ENCODE measurements at regions not wholly inside any gene's neighbourhood (a gene's known extent, or its start where the extent isn't known, plus 50 kb on each side); places are given as distances from the start of the nearest gene placed in this dataset.

- DNase-seq (ENCODE audit: low spot score), result no peak
These were observed 86.1 kb upstream of the CD83 start for GRCh38 chr6:14031516-14031915.

- peak; percentile 9 for DNase-seq (ENCODE audit: low spot score)
These were observed 82.3 kb upstream of the CD83 start for GRCh38 chr6:14035071-14035847.

GRCh38 chr6:14035874-14036273 is 81.7 kb upstream of the CD83 start:
- DNase-seq (ENCODE audit: low spot score), result no peak

- no peak for DNase-seq (ENCODE audit: low spot score)
These were observed 80.7 kb upstream of the CD83 start for GRCh38 chr6:14036911-14037310.

- no peak for DNase-seq (ENCODE audit: low spot score)
These were observed 79.9 kb upstream of the CD83 start for GRCh38 chr6:14037402-14038277.

GRCh38 chr6:14038467-14039437 is 78.8 kb upstream of the CD83 start:
- DNase-seq (ENCODE audit: low spot score), result no peak

- no peak for DNase-seq (ENCODE audit: low spot score)
These were observed 77.5 kb upstream of the CD83 start for GRCh38 chr6:14040042-14040441.

GRCh38 chr6:14046476-14047068 is 71.0 kb upstream of the CD83 start:
- peak; percentile 57 for DNase-seq (ENCODE audit: low spot score)

- DNase-seq (ENCODE audit: low spot score), result no peak
These were observed 70.3 kb upstream of the CD83 start for GRCh38 chr6:14047151-14047740.

GRCh38 chr6:14048837-14049236 is 68.7 kb upstream of the CD83 start:
- no peak for DNase-seq (ENCODE audit: low spot score)

GRCh38 chr6:14051355-14051754 is 66.2 kb upstream of the CD83 start:
- no peak for DNase-seq (ENCODE audit: low spot score)

- DNase-seq (ENCODE audit: low spot score), result no peak
These were observed 63.8 kb upstream of the CD83 start for GRCh38 chr6:14053811-14054210.

GRCh38 chr6:14055541-14055940 is 62.0 kb upstream of the CD83 start:
- no peak for DNase-seq (ENCODE audit: low spot score)

GRCh38 chr6:14058029-14058695 is 59.4 kb upstream of the CD83 start:
- DNase-seq (ENCODE audit: low spot score), result no peak

GRCh38 chr6:14058735-14059134 is 58.8 kb upstream of the CD83 start:
- no peak for DNase-seq (ENCODE audit: low spot score)

GRCh38 chr6:14059791-14060436 is 57.7 kb upstream of the CD83 start:
- DNase-seq (ENCODE audit: low spot score), result peak; percentile 34

- no peak for DNase-seq (ENCODE audit: low spot score)
These were observed 56.6 kb upstream of the CD83 start for GRCh38 chr6:14060971-14061370.

GRCh38 chr6:14061643-14062042 is 55.9 kb upstream of the CD83 start:
- DNase-seq (ENCODE audit: low spot score), result no peak

GRCh38 chr6:14062345-14063029 is 55.1 kb upstream of the CD83 start:
- DNase-seq (ENCODE audit: low spot score), result no peak

GRCh38 chr6:14063756-14064155 is 53.8 kb upstream of the CD83 start:
- DNase-seq (ENCODE audit: low spot score), result no peak
